ENCODE measurements at regions not wholly inside any gene's neighbourhood (a gene's known extent, or its start where the extent isn't known, plus 50 kb on each side); places are given as distances from the start of the nearest gene placed in this dataset.

GRCh38 chr11:70627219-70627618 is 228.9 kb downstream of the CTTN start:
- DNase-seq (ENCODE audit: low read depth) = no peak

GRCh38 chr11:70628176-70628854 is 230.0 kb downstream of the CTTN start:
- DNase-seq (ENCODE audit: low read depth) = no peak

- DNase-seq (ENCODE audit: low read depth) = no peak
Measured at GRCh38 chr11:70628855-70629844, 230.8 kb downstream of the CTTN start.

- no peak for DNase-seq (ENCODE audit: low read depth)
Measured at GRCh38 chr11:70630068-70630467, 231.7 kb downstream of the CTTN start.

- DNase-seq (ENCODE audit: low read depth) = no peak
Measured at GRCh38 chr11:70630816-70631623, 232.7 kb downstream of the CTTN start.

- DNase-seq (ENCODE audit: low read depth) = no peak
Measured at GRCh38 chr11:70631624-70632047, 233.3 kb downstream of the CTTN start.

- DNase-seq (ENCODE audit: low read depth) = no peak
Measured at GRCh38 chr11:70633610-70634009, 235.3 kb downstream of the CTTN start.

GRCh38 chr11:70636659-70637058 is 238.3 kb downstream of the CTTN start:
- DNase-seq (ENCODE audit: low read depth) = no peak

GRCh38 chr11:70637186-70637800 is 239.0 kb downstream of the CTTN start:
- no peak for DNase-seq (ENCODE audit: low read depth)

GRCh38 chr11:70637949-70638583 is 239.7 kb downstream of the CTTN start:
- DNase-seq (ENCODE audit: low read depth) = no peak

GRCh38 chr11:70640408-70640807 is 242.1 kb downstream of the CTTN start:
- DNase-seq (ENCODE audit: low read depth) = no peak

- no peak for DNase-seq (ENCODE audit: low read depth)
Measured at GRCh38 chr11:70641369-70641768, 243.0 kb downstream of the CTTN start.

- no peak for DNase-seq (ENCODE audit: low read depth)
Measured at GRCh38 chr11:70642266-70642665, 243.9 kb downstream of the CTTN start.

GRCh38 chr11:70643642-70644041 is 245.3 kb downstream of the CTTN start:
- DNase-seq (ENCODE audit: low read depth) = no peak

- no peak for DNase-seq (ENCODE audit: low read depth)
Measured at GRCh38 chr11:70644343-70645060, 246.2 kb downstream of the CTTN start.

GRCh38 chr11:70645537-70645936 is 247.2 kb downstream of the CTTN start:
- no peak for DNase-seq (ENCODE audit: low read depth)

GRCh38 chr11:70646272-70647049 is 248.1 kb downstream of the CTTN start:
- no peak for DNase-seq (ENCODE audit: low read depth)

- DNase-seq (ENCODE audit: low read depth) = no peak
Measured at GRCh38 chr11:70647188-70648166, 249.1 kb downstream of the CTTN start.

Measured in stimulated activated CD4-positive, alpha-beta T cell treated with anti-CD3 and anti-CD28 coated beads, Interleukin-2, amount 100 ng/mL, for 4 hours (primary cell).